Left ventricle myocardium inferior (tissue), 1 donor: ENCODE measurements at regions not wholly inside any gene's neighbourhood (a gene's known extent, or its start where the extent isn't known, plus 50 kb on each side); places are given as distances from the start of the nearest gene placed in this dataset.

Experiments used
- DNase-seq: peaks from one replicate; pipeline ENCODE4 v3.0.0-alpha.2; 2020
- H3K27ac ChIP-seq: fragments of 200-600 bp; replicated peaks from 2 replicates; pipeline ENCODE4 v1.8.0; 2021
- H3K27me3 ChIP-seq: fragments of 200-600 bp; 2 replicates; pipeline ENCODE4 v1.8.0; 2021; ENCODE audit warnings: low read depth
- H3K36me3 ChIP-seq: fragments of 200-600 bp; 2 replicates; pipeline ENCODE4 v1.8.0; 2021
- H3K4me1 ChIP-seq: fragments of 200-600 bp; 2 replicates; pipeline ENCODE4 v1.8.0; 2021
- H3K4me3 ChIP-seq: fragments of 200-600 bp; 2 replicates; pipeline ENCODE4 v1.8.0; 2021; ENCODE audit warnings: mild to moderate bottlenecking, moderate library complexity
- H3K9me3 ChIP-seq: fragments of 200-600 bp; replicated peaks from 2 replicates; pipeline ENCODE4 v1.8.0; 2021
- intact Hi-C: fragments of 100-400 bp; cut with micrococcal nuclease; formaldehyde crosslinking; loops from one replicate; pipeline ENCODE4 v1.11.0; 2022
- TF ChIP-seq, protein P1 (sequence below): fragments of 200-600 bp; IDR thresholded peaks from 2 replicates; pipeline ENCODE4 v1.8.0; 2021; ENCODE audit warnings: antibody characterized with exemption, mild to moderate bottlenecking, borderline replicate concordance
- donor health status: DM: no; HTN: yes; CAD: no; lungs with severe emphysema.

DNA sequence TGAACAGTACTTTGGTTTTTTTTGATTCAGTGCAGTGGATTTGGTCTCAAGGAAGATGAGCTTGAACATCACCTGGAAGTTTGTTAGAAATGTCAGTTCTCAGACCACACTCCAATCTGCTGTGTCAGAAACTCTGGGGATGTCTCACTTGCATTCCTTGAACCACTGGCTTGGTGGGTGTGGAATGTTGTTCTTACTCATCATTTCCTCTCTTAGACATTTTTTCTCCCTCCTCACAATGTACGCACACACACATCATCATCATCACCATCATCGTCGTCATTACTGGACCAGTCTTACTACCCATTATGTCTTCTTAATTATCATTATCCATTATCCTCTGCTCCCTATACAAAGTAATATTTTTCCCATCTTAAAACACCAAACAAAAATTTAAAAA, 91.9 kb upstream of the KCNK2 start:
- H3K4me1 ChIP-seq = no peaks in the 10 kb centered on the region
- H3K9me3 ChIP-seq = peaks cover 6% of the 10 kb centered on the region
- intact Hi-C loops = no loop called here
- TF ChIP-seq, protein P1, sequence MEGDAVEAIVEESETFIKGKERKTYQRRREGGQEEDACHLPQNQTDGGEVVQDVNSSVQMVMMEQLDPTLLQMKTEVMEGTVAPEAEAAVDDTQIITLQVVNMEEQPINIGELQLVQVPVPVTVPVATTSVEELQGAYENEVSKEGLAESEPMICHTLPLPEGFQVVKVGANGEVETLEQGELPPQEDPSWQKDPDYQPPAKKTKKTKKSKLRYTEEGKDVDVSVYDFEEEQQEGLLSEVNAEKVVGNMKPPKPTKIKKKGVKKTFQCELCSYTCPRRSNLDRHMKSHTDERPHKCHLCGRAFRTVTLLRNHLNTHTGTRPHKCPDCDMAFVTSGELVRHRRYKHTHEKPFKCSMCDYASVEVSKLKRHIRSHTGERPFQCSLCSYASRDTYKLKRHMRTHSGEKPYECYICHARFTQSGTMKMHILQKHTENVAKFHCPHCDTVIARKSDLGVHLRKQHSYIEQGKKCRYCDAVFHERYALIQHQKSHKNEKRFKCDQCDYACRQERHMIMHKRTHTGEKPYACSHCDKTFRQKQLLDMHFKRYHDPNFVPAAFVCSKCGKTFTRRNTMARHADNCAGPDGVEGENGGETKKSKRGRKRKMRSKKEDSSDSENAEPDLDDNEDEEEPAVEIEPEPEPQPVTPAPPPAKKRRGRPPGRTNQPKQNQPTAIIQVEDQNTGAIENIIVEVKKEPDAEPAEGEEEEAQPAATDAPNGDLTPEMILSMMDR = no peak
- H3K36me3 ChIP-seq = no peaks in the 10 kb centered on the region
- H3K27ac ChIP-seq = no peak overlapping the region
- no peak overlapping the region for H3K4me3 ChIP-seq
- DNase-seq = no peak
- H3K27me3 ChIP-seq = no peaks in the 10 kb centered on the region

DNA sequence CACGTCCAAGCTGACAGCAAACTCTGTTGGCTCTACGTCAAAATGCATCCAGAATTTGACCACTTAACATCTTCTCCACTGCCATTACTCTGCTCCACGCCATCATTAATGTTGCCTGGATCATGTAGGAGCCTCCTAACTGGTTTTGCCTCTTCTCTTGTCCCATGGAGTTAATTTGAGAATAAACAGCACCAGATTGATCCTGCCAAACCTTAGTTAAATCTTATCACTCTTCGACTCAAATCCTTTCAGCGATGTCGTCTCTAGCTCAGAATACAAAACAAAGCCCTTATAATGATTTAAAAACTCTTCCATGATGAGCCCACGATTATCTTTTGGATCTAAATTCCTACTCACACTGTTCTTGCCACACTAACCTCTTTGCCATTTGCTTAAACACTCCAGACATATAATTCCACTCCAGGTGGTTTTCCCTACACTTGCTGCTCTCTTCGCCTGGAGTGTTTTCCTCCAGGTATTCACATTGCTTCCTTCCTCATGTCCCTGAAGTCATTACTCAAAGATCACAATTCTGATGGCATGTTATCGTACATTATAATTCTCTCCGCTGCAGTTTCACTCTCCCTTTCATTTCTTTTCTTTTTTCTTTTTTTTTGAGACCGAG, 90.7 kb upstream of the KCNK2 start:
- Histone ChIP-seq H3K4me1 (no peaks in the 10 kb centered on the region), H3K27ac (no peak overlapping the region), H3K4me3 (no peak overlapping the region), H3K27me3 (no peaks in the 10 kb centered on the region), H3K36me3 (no peaks in the 10 kb centered on the region), H3K9me3 (no peaks in the 10 kb centered on the region)
- no peak for DNase-seq
- intact Hi-C loops = no loop called here
- TF ChIP-seq, protein P1 = no peak

DNA sequence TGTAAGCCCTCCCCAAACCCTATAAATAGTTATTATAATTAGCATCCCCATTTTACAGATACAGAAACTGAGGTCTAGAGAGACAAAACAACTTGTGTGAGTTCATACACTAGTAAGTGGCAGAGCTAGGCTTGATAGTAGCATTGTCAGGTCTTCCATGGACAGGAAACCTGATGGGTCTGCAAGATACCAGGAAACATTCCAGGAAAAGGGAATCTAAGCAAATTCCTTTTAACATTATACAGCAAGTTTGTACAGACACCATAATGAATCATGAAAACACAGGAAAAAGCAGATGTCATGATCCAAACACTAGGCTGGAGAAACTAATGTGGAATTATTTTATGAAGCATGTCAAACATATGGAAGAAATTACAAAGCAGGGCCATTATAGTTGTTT, 89.1 kb upstream of the KCNK2 start:
- H3K4me3 ChIP-seq = no peak overlapping the region
- no peaks in the 10 kb centered on the region for H3K4me1 ChIP-seq
- H3K9me3 ChIP-seq = no peaks in the 10 kb centered on the region
- no peaks in the 10 kb centered on the region for H3K36me3 ChIP-seq
- intact Hi-C loops = no loop called here
- TF ChIP-seq, protein P1 = no peak
- no peak overlapping the region for H3K27ac ChIP-seq
- H3K27me3 ChIP-seq = no peaks in the 10 kb centered on the region
- no peak for DNase-seq

DNA sequence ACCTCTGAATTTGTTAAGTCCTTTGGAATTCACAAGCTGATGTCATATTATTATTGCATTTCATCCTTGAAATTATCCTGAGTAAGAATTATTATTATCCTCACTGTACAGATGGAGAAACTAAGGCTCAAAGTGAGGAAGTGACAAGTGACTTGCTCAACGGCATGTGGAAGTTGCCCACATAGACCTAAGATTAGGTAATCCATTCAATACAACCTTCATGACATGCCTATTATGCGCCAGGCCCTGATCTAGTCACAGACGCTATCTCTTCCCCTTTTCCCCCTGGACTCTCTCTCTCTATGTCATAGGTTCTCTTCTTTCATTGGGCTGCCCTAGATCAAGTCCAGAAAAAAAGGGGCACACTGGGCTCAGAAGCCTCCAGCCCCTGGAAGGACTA, 84.9 kb upstream of the KCNK2 start:
- no peaks in the 10 kb centered on the region for H3K9me3 ChIP-seq
- intact Hi-C loops = no loop called here
- H3K36me3 ChIP-seq = no peaks in the 10 kb centered on the region
- H3K27me3 ChIP-seq = no peaks in the 10 kb centered on the region
- no peak overlapping the region for H3K27ac ChIP-seq
- H3K4me1 ChIP-seq = no peaks in the 10 kb centered on the region
- no peak for DNase-seq
- H3K4me3 ChIP-seq = no peak overlapping the region
- TF ChIP-seq, protein P1 = no peak

DNA sequence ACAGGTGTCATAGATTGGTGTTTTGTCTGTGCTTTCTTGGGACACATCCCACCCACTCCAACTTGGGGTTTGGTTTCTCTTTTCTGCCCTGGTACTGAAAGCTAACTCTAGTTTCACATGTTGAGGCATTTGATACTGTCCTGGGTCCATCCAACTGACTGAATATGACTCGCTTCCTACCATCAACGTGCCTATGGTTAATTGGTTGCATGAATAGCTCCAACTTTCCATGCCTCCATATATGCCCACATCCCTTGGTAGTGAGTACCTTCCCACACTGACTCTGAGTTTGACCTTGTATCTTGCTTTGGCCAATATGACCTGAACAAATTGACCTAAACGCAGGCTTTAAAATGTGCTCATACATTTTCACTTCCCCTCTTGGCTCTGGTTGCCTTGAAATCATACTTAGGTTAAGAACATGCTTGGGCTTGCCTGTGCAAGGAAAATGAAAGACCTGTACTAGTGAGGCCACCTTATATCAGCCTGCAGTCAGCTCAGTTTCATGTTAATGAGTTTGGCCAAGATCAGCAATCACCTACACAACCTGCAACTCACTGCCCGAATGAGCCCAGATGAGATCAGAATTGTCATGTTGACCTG, 81.0 kb upstream of the KCNK2 start:
- no peak overlapping the region for H3K4me3 ChIP-seq
- TF ChIP-seq, protein P1 = no peak
- no peaks in the 10 kb centered on the region for H3K36me3 ChIP-seq
- H3K27me3 ChIP-seq = no peaks in the 10 kb centered on the region
- H3K4me1 ChIP-seq = no peaks in the 10 kb centered on the region
- no peaks in the 10 kb centered on the region for H3K9me3 ChIP-seq
- no peak for DNase-seq
- no peak overlapping the region for H3K27ac ChIP-seq
- intact Hi-C loops = no loop called here
